GM13976 (cell line): ENCODE measurements at regions not wholly inside any gene's neighbourhood (a gene's known extent, or its start where the extent isn't known, plus 50 kb on each side); places are given as distances from the start of the nearest gene placed in this dataset.

Experiments used
- DNase-seq: peaks from one replicate; pipeline ENCODE4 v3.0.0; 2012; ENCODE audit warnings: low spot score
- in situ Hi-C: fragments of 300-500 bp; cut with MboI; formaldehyde crosslinking; loops from one replicate; pipeline ENCODE4 v1.12.0; 2022; ENCODE audit warnings: low sequenced_read_pairs, mixed read lengths, inconsistent platforms; ENCODE audit not compliant: unreplicated experiment
- TF ChIP-seq, protein P1 (sequence below): IDR thresholded peaks from 2 replicates; pipeline ENCODE4 v1.5.1; 2012; ENCODE audit warnings: borderline replicate concordance, mild to moderate bottlenecking; ENCODE audit not compliant: insufficient read depth; ENCODE audit errors: extremely low read depth, missing control alignments, control extremely low read depth

DNA sequence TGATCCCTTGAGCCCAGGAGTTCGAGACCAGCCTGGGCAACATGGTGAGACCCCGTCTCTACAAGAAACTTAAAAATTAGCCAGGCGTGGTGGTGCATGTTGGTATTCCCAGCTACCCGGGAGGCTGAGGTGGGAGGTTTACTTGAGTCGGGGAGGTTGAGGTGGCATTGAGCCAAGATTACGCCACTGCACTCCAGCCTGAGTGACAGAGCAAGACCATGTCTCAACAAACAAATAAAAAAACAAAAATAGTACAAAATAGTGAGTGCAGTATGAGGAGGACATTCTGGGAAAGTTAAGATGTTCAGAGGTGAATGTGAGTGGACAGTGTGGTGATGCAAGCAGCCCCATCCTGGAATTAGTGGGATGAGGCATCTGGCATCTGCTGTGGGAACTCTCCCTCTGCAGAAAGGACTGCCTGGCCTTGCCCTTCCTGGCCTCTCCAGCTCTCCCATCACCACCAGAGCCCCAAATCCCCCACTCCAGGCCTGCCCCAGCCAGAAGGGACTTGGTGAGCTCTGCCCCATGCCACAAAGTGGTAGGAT lies 96.6 kb upstream of the PARD3 start:
- TF ChIP-seq, protein P1, sequence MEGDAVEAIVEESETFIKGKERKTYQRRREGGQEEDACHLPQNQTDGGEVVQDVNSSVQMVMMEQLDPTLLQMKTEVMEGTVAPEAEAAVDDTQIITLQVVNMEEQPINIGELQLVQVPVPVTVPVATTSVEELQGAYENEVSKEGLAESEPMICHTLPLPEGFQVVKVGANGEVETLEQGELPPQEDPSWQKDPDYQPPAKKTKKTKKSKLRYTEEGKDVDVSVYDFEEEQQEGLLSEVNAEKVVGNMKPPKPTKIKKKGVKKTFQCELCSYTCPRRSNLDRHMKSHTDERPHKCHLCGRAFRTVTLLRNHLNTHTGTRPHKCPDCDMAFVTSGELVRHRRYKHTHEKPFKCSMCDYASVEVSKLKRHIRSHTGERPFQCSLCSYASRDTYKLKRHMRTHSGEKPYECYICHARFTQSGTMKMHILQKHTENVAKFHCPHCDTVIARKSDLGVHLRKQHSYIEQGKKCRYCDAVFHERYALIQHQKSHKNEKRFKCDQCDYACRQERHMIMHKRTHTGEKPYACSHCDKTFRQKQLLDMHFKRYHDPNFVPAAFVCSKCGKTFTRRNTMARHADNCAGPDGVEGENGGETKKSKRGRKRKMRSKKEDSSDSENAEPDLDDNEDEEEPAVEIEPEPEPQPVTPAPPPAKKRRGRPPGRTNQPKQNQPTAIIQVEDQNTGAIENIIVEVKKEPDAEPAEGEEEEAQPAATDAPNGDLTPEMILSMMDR: no peak

DNA sequence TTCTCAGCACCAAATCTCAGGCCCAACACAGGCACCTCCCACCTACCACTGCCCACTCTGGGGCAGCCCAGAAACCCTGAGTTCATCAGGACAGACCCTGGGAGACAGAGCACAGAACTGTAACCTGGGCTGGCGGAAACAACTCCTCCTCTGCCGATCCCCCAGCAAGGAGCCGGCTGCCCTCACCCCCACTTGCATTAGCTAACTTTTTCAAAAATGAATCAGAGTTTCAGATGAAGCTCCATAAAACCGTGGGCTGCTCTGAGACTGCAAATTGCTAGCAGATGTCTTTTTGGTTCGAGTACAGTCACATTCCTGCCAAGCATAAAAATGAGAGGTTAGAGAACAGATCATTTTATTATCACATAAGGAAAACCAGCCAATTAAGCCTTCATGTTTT lies 93.4 kb upstream of the PARD3 start:
- TF ChIP-seq, protein P1: no peak
- in situ Hi-C loops: no loop called here
- DNase-seq: peak; percentile 45

More for the DNA sequence above, 96.6 kb upstream of the PARD3 start:
- no peak for DNase-seq
- in situ Hi-C loops: no loop called here

DNA sequence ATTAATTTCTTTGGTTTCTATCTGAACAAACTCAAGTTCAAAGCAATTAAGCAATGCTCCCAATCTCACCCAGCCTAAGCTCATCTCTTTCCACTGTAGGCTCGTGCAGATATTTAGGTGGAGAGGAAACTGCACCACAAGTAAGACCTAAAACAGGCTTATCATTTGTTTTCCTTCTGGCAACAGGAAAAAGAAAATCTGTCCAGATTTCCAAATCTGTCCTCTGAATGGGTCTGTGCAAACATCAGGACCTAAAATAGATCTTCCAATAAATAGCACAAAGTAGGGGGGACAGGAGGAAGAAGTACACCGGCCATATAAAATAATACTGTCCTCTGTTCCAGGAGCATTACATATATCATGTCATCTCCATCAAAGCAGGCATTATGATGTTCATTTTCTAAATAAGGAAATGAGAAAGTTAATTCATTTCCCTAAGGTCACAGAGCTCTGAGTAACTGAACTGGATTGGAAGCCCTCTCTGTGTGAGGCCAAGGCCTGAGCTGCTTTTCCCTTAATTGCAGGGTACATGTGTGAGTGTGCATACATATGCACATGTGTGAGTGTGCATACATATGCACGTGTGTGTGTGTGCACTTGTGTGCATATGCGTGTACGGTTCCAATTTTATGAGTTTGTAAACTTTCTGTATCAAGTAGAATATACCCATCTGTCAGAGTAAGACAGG lies 92.8 kb upstream of the PARD3 start:
- TF ChIP-seq, protein P1: no peak
- in situ Hi-C loops: no loop called here
- no peak for DNase-seq

DNA sequence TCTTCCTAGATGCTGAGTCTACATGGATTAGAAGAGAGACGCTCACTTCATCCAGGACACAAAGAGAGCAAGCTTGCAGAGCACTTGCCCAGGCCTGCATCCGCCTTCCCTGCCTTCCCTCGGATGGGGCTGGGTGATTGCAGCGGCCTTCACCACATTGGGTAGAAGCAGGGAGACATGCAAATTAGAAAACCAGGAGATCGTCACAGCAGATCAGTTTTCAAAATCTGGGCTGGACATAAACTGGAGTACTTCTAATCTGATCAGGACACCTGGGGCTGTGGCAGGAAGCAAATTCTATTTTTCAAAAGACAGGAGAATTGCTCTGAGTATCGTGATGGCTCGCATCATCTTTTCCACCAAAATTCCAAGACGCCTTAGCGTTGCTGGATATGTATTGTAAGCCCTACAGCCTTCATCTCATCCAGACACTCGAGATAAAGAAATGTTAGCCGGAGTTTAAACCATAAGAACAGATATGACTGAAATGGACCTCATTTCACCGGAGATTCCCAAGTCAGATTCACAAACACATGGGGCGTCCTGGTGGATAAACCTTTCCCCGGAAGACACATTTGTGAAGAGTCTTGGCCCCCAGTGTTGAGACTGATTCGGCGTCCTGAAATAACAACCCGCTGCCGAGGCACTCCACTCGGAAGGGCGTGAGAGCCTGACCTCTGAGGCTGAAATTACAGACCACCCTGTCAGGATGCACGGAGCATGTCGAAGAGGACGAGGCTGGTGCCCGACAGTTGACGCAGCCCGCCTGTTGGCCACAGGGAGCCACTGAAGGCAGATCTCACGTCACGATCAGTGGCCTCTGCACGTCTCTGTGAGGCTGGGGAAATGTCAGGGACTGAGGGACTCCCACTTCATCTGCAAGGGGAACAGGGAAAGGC lies 91.2 kb upstream of the PARD3 start:
- DNase-seq: no peak

DNA sequence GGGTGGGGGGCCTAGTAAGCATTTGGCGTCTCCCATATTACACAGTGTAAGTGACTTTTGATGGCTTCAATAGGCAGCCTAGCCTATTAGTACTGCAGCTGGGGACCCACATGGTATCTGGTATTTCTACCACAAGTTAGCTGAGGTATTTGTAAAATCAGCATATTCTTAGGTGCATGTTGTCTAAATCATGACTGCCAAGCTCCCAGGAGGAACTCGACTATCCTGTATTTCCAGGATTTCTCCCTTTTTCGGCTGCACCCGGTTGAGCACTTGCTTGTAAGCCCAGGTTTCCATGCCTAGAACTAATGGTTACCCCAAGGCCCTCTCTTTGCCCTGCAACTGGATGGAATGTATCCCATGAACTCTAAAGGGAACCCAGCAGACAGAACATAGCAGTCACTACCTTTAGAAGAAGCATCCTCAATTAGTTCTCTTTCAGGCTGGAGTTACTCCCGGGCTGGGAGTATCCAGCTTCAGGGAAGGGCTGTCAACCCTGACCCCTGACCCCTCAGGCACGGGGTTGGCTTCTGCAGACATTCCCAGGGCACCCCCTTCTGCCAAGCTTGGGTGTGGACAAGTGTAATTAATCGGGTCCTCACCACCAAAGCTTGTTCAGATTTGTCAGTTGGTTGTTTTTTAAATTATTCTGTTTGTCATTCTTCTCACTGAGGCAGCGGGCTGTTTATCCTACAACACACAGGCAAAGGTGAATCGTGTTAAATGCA lies 90.3 kb upstream of the PARD3 start:
- TF ChIP-seq, protein P1: no peak
- DNase-seq: no peak
- in situ Hi-C loops: no loop called here

More for the DNA sequence above, 91.2 kb upstream of the PARD3 start:
- TF ChIP-seq, protein P1: no peak
- in situ Hi-C loops: no loop called here

DNA sequence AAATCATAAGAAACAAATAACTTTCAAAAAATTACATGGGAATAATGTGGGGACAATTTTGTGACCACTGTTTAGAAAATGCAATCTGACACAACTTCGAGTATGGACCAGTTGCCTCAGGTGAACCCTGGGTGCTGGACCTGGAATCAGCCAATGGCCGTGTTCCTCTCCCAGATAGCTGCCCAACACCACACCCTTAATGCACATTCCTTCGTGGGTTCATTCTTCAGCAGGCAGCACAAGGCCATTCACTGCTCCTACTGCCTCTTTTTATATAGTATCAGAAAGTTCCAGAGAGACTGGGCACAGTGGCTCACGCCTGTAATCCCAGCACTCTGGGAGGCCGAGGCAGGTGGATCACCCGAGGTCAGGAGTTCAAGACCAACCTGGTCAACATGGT lies 89.1 kb upstream of the PARD3 start:
- TF ChIP-seq, protein P1: no peak
- in situ Hi-C loops: no loop called here
- no peak for DNase-seq
